Posterior vena cava (tissue), 2 donors: ENCODE measurements at regions not wholly inside any gene's neighbourhood (a gene's known extent, or its start where the extent isn't known, plus 50 kb on each side); places are given as distances from the start of the nearest gene placed in this dataset.

Experiments
- DNase-seq: peaks from one replicate; pipeline ENCODE4 v3.0.0-alpha.2; 2020; ENCODE audit warnings: low spot score
- intact Hi-C, 2 donors: fragments of 100-400 bp; cut with DNase I; formaldehyde crosslinking; loops; one replicate each; pipeline versions ENCODE4 v1.14.1 to v1.14.2; 2022 to 2023
- donor health status: DM: yes; HTN: yes; CAD: no.
- donor health status: DM: yes; HTN: yes; CAD: no.

- intact Hi-C loops = no loop called here
- no peak for DNase-seq
These were observed 1004.2 kb downstream of the TTLL7 start for GRCh38 chr1:82994616-82995263.

DNA sequence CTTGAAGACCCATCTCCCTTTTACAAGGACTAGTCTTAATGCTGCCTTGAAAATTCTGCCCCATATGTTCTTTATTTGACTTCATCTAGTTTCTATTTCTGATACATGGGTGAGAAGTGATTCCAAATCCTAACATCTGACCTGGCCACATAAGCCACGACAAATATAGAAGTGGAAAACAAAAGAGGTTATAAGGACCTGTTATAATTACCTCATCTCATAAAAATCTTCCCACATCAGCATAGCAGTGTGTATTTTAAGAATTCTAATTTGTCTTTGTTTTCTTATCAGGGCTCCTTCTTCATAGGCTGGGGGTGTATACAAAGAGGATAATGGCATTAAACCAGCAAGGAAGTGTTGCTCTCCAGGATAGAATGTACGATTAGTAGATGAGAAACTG is 1007.4 kb downstream of the TTLL7 start:
- DNase-seq = no peak
- intact Hi-C loops = no loop called here

- no peak for DNase-seq
- intact Hi-C loops = no loop called here
These were observed 1019.2 kb downstream of the TTLL7 start for GRCh38 chr1:82979593-82980236.

DNA sequence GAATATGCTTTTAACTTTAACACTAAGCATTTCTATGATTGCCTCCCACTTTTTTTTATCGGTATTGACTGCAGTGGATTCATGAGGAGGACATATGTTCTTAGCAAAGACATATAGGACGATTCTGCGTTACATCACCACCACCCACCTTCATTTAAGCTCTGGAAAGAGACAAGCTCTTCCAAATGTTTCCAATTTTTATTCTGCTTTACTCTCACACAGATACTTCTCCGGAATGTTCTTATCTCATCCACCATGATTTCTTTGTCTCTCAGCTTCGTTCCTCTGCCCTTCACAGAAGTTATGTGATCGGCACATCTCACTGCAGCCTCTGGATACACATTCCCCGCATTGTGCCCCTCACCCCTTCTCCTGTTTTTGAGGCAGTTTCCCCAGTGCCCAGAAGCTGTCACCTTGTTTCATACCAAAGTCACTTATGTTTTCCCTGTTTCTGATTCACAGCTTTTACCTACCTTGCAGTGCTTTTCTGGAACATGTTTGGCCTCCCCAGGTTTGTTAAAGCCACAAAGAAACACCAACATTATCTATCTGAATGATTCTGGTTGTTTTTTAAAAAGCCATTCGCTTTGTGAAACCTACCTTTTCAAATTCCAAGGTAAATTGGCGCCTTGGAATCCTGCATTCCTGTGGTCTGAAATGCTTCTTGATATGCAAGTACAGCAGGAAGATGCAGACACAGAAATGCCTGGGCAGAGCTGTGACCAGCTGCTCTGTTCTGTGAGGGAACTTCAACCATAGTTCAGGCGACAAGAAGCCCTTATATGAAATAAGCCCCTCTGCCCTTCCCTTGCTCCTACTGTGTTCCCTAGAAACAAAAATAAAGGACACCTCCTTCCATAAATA is 1020.2 kb downstream of the TTLL7 start:
- no peak for DNase-seq
- intact Hi-C loops = no loop called here

DNA sequence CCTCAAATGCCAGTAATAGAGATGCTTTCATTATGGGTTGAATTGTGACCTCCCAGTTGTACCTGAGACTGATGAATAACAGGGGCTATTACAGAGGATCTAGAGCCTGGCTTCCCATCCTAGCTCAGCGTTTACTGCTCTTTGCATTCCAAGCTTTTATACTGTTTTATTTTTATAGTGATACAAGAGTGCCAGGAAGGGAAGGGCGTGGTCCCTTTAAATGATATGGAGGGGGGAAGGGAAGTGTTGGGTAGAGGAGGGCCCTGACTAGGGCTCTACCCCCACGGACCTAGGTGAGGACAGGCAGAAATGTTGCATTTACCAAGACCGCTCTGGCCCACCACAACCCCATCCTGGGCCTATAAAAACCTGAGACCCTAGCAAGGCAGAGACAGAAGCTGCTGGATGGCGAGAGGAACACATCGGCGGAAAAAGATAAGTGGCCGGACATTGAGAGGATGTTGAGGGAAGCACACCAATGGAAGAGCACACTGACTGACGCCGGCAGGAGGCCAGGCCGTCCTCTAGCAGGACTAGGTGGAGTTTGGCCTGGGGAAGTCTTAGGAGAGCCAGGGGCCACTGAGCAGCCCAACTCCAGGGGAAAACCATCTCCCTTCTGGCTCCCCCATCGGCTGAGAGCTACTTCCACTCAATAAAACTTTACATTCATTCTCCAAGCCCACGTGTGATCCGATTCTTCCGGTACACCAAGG is 1025.9 kb downstream of the TTLL7 start:
- intact Hi-C loops = no loop called here
- no peak for DNase-seq

DNA sequence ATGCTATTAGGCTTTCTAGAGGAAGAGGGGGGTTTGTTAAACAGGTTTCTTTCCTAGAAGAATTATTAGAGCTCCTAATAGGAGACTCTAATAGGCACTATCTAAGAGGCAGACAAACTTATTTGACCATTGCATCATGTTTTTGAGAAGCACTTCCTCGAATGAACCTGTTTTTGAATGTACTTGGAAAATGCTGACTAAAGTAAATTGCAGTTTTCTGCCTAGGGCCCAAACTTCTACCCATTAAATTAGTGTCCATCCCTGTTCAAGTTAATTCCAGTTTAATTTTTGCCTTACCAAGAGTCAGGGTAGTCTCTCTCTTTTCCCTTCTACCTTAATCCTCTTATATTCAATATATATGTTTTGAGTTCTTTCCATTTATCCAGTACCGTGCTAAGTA is 1029.6 kb downstream of the TTLL7 start:
- no peak for DNase-seq
- intact Hi-C loops = no loop called here

- intact Hi-C loops = no loop called here
- DNase-seq = no peak
These were observed 1036.3 kb downstream of the TTLL7 start for GRCh38 chr1:82962658-82963057.

DNA sequence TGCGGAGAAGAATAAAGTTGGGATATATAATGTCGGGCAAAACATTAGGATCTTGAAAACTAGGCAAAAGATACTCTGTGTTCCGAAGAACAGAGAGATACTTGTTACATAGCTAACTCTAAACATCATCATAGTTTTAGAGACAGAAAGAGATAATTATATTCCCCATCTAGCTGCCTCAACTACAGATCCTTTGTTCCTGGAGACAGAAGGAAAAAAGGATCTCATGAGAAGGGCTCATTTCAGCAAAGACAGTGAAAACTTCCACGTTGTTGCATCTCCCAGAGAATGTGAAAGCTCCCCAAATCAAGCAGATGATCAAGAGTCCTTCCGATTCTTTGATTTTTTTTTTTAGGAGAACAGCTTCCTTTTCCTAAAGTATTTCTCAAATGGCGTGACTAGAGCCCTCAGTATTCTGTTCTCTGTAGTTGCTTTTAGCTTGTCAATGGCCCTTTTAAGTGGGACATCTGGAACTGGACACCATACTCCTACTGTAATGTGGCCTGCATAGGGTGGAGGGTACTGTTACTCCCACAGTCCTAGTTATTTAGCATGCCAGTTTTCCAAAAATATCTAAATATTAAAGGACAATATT is 1048.2 kb downstream of the TTLL7 start:
- intact Hi-C loops = no loop called here
- DNase-seq = no peak

DNA sequence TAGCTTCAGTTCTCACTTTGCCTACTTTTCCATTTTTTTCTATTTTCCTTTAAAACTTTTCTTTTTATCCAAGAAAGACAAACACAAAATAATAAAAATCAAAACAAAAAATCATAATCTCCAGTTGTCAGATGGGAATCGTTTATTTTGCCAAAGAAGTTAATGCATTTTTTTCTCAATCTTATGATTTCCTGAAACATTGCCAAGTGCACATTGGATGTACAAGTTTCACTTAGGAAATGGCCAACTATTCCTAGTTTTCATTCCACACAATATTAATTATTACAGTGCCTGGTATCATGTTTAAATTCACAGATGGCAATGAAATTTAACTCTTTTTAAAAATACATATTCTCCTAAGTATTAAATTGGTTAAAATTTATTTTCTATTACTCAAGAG is 1050.5 kb downstream of the TTLL7 start:
- DNase-seq = no peak
- intact Hi-C loops = no loop called here

GRCh38 chr1:82947278-82947677 is 1051.7 kb downstream of the TTLL7 start:
- intact Hi-C loops = no loop called here
- DNase-seq = no peak

DNA sequence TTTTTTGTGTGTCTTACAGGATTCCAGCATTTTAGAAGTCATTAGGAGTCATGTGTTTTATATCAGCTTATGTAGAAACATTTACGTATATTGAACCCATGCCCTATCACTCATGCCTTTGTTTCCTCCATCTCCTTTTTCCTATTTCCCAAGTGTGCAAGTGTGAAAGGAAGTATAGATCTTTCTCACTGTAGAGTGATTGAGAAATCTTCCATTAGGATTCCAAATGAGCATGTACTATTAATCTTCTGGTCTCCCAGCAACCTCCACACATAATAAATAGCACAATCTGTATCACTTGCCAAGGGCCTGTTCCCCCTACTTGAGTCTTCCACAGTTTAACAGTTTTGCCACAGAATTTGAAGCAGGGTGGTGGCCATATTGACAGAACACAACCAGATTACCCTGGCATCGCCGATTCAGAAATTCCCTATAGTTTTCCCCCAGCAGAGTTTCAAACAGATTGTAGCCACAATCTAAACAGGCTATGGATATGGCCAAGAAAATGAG is 1052.8 kb downstream of the TTLL7 start:
- intact Hi-C loops = no loop called here
- DNase-seq = no peak

DNA sequence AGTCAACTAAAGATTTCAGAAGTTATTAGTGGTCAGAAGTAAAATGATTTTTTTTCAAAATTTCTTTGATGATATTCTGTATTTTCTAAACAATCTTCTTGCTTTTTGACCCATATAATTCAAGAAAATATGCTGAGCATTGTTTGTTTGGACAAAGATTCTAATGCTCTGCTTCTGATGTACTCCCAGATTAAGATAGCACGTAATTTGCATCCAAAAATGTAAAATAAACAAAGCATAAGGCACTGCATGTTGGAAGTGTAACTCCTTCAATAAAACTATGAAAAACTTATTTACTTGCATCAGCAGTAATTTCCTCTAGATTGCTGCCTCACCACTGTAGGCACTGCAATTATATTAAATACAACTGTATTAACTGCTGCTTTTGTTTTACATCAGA is 1054.1 kb downstream of the TTLL7 start:
- intact Hi-C loops = no loop called here

DNA sequence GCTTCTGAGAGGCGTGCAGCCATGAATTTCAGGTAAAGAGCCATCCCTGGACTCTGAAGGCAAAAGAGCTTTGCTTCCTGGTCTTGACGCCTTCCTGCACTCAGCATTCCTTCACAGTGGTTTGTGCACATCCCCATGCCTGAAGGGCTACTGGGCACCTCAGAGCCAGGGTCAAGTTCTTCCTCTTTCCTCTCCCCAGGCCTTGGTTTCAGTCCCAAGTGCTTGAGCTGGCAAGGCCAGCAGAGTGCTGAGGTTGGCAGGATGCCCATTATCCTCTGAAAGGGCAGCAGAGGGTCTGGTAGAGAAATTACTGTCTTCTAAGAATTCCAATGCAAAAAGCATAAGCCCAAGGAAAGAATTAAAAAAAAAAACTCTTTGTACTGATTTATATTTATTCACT is 1064.9 kb downstream of the TTLL7 start:
- DNase-seq = no peak
- intact Hi-C loops = loop anchor here in 1 of 2 donors (2.0 kb wide), 1 partner anchor 25 kb away; no protein-coding TSS in a partner anchor

More for the DNA sequence above, 1054.1 kb downstream of the TTLL7 start:
- DNase-seq = no peak

- no peak for DNase-seq
- intact Hi-C loops = no loop called here
These were observed 1066.2 kb downstream of the TTLL7 start for GRCh38 chr1:82932727-82933126.

GRCh38 chr1:82932207-82932606 is 1066.7 kb downstream of the TTLL7 start:
- intact Hi-C loops = no loop called here
- DNase-seq = no peak

- intact Hi-C loops = no loop called here
These were observed 1067.9 kb downstream of the TTLL7 start for GRCh38 chr1:82931006-82931405.

DNA sequence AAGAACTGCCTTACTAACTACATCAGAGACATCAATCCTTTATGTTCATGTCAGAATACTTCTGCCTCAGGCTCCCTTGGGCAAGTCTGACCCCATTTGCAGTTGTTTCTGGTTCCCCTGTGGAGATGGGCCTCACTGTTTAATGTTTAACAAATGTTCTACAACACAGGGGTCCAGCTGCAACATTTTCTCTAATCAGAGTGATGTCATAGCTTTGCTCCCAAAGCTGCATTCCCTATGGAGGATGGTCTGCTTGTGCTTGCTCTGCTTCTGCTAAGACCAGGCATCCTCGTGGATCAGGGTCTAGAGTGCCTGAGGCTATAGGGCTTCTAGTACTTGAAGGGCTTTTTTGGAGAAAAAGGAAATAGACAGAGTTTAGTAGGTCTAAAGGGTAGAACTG is 1071.2 kb downstream of the TTLL7 start:
- intact Hi-C loops = no loop called here
- DNase-seq = no peak

More at GRCh38 chr1:82931006-82931405, 1067.9 kb downstream of the TTLL7 start:
- DNase-seq = no peak

DNA sequence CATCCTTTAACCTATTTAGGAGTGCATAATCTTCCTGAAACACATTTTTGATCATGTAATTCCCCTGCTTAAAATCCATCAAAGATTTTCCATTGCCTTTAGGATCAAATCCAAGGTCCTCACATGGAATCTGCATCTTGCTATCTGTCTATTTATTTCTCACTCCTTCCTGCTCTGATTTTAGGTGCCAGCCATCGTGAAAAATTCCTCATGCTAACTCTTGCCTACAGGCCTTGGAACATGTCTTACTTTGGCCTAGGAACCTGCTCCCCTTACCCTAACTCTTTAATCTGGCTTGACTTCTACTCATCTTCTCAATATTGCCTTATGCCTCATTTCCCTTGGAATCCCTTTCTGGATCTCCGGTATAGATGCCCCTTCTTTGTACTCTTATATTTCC is 1074.3 kb downstream of the TTLL7 start:
- intact Hi-C loops = no loop called here
- no peak for DNase-seq

- no peak for DNase-seq
- intact Hi-C loops = no loop called here
These were observed 1075.0 kb downstream of the TTLL7 start for GRCh38 chr1:82923931-82924330.
